Non-pigmented ciliary epithelial cell (primary cell): ENCODE measurements at regions not wholly inside any gene's neighbourhood (a gene's known extent, or its start where the extent isn't known, plus 50 kb on each side); places are given as distances from the start of the nearest gene placed in this dataset.

Experiments used
- DNase-seq: peaks from one replicate; pipeline ENCODE4 v3.0.0-alpha.2; 2010; ENCODE audit warnings: low read depth

DNA sequence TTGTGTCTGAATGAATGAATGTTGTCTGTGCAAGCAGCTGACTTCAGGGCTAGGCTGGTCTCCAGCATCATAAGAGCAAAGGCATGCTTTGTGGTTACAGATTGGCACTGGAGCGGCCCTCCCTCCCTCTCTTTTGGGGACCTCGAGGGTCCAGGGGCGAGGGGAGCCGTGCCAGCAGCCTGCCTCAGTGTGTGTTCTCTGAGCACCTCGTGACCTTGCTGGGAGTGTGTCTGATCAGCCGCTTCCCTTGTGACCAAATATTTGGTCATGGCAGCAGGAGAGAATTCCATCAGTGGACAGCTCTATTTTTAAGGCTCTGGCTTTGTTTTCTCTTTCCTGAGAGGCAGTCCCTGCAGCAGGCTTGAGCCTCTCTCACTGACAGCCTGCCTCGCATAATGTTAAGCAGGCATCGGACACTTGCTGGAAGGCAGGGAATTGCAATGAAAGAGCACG, 329.7 kb downstream of the UQCRFS1 start:
- DNase-seq: no peak

DNA sequence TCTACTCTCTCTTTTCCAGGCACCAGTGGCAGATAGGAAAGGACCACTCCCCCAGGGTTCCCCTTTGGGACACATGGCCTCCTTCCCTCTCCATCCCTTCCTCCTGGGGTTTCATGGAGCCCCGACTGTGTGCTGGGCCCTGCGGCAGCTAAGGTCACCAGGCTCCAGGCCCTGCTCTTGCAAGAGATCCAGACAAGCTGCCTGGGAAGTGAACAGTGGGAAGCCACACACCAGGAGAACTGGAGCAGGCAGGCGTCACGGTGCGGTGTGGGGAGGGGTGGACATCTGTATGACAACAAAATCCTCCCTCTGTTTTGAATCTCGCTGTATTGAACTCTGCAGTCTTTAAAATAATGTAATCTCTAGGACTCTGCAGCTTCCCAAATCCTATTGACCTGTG, 330.1 kb downstream of the UQCRFS1 start:
- DNase-seq: no peak

GRCh38 chr19:28881616-28882015, 331.3 kb downstream of the UQCRFS1 start:
- DNase-seq: no peak

- no peak for DNase-seq
Measured at GRCh38 chr19:28880735-28881401, 332.1 kb downstream of the UQCRFS1 start.

DNA sequence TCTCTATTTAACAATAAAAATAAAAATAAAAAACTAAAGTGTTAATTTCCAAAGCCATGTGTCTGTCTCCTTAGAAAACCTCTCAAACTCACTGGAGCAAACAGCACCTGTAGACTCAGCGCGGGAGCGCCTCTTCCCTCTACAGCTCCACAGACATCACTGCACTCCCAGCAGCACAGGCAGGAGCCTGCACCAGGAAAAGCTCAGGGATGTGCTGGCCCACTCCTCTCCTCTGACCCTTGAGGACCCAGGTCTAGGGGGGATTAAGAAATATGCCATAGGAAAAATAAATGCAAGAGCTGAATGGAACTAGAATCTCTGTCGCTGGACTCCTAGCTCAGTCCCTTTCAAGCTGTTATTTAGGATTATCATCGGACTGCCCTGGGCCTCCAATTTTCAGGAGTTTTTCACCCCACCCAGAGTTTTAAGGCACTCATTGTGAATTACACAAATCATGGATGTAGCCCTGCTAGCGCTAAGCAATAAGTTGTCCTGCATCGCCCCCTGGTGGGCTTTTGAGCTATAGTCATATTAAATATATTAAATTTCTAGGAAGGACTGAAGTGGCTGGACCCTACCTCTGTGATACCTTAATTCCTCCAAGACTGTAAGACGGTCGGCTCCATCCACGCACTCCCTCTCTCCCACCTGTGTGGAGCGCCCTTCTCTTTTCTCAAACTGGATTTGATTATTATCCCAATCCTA, 333.9 kb downstream of the UQCRFS1 start:
- no peak for DNase-seq

DNA sequence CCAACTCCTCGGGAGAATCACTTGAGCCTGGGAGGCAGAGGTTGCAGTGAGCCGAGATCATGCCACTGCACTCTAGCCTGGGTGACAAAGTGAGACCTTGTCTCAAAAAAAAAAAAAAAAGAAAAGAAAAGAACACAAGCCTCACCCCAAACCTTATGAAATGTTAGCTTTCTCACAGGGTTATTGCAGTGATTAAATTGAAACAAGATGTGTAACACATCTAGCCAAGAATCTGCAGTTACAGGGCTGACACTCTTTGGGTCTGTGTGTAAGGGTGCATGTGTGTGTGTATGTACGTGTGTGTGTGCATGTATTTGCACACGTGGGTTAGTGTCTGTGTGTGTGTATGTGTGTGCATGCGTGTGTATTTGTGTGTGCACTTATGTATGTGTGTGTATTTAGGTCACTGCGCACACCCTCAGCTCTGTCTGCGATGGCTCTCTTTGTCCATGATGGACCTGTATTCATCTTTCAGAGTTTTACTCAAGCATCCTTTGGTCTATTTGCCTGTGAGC, 336.3 kb downstream of the UQCRFS1 start:
- DNase-seq: no peak

DNA sequence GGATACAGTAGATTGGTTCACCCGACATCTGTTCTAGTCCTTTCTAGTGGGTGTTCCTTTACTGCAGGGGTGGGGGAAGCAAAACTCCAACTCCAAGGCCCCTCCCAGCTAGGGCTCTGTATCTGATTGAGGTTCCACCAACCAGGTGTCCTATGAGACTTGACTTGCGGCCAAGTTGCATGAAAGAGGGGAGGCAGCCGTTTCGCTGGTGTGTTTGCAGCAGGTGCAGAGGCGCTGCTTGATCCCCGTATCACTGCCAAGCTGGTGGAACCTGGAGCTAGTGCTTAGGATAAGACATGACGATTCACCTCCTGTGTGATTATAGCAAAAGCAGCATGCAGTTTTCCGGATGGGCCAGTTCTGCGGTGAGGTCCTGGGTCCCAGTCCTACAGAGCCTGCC, 338.2 kb downstream of the UQCRFS1 start:
- no peak for DNase-seq

- DNase-seq: no peak
Measured at GRCh38 chr19:28873301-28873700, 339.6 kb downstream of the UQCRFS1 start.

- no peak for DNase-seq
Measured at GRCh38 chr19:28871099-28871725, 341.7 kb downstream of the UQCRFS1 start.

DNA sequence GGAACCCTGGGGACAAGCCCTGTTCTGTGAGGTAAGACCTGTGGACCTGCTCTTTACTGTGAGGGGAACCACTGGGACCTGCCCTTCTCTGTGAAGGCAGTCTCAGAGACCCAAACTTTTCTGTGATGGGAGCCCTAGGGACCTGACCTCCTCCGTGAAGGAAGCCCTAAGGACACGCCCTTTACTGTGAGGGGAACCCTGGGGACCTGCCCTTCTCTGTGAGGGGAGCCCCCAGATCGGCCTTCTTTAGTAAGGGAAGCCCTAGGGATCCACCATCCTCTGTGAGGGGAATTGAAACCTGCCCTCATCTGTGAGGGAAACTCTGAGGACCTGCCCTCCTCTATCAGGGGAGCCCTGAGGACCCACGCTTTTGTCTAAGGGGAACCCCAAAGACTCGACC, 343.5 kb downstream of the UQCRFS1 start:
- no peak for DNase-seq

DNA sequence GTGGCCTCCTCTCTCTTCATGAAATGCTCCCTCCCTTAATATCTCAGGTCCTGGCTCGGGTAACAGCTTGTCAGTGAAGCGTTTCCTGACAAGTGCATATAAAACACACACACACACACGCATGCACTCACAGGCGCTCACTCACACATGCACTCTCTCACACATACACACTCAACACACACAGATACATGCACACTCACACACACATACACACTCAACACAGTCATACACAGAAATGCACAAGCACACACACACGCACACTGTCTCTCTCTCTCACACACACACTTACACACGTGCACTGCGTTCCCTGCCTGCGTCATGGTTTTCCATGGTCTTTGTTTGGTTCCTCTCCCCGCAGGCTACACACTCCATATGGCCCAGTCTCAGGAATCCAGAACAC, 344.1 kb downstream of the UQCRFS1 start:
- no peak for DNase-seq

DNA sequence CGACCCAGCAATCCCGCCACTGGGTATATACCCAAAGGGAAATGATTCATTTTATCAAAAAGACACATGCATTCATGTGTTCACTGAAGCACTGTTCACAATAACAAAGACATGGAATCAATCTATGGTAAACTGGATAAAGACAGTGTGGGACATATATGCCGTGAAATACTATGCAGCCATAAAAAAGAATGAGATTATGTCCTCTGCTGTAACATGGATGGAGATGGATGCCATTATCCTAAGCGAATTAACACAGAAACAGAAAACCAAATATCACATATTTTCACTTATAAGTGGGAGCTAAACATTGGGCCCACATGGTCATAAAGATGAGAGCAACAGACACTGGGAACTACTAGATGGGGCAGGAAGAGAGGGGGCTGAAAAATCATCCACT, 345.0 kb downstream of the UQCRFS1 start:
- no peak for DNase-seq

- no peak for DNase-seq
Measured at GRCh38 chr19:28864577-28865042, 348.3 kb downstream of the UQCRFS1 start.

DNA sequence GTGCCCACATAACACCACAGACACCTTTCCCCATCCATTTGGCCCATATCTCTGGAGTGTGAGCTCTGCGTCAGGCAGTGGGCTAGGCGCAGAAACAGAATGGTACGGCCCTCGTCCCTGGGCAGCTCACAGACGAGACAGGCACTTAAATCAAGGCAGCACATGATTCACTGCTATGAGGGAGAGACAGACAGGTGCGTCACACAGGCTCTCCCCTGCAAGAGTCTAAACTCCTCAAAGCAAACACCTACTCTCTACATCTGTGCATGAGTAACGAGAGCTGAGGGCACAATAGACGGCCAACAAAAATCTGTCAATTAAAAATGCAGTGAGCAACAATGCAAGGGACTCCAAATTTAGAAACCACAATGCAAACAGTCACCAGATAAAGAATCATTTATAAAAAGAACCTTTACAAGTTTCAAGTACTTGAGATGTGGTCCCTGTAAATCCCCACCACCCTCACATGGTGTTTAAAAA, 348.9 kb downstream of the UQCRFS1 start:
- DNase-seq: no peak

DNA sequence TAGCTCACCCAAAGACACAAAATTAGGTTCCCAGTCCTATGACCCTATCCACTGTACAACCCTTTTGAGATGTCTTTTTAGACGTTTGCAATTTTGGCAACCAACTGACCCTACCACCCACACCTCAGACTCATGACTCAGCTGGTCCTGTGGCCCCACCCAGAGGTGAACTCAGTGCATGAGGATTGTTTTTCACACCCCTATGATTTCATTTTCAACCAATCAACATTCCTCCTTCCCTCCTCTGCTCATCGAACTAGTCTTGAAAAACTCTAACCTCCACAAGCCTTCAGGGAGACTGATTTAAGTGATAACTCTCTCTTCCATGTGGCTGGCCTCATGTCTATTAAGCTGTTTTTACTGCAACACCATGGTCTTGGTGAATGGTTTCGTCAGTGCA, 350.7 kb downstream of the UQCRFS1 start:
- DNase-seq: no peak

DNA sequence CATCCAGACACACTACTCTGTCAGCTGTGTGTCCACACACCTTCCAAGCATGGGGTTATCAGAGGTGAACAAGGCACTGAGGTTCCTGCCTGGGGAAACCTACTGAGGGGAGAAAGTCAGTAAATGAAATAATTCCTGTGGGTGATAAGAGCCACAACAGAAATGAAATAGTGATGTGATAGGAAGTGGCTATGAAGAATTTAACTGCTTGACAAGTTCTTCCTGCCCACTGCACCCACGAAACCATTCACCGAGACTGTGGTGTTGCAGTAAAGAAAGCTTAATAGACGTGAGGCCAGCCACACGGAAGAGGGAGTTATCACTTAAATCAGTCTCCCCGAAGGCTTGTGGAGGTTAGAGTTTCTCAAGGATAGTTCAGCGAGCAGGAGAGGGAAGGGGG, 353.1 kb downstream of the UQCRFS1 start:
- no peak for DNase-seq

GRCh38 chr19:28858933-28859332, 354.0 kb downstream of the UQCRFS1 start:
- DNase-seq: no peak

DNA sequence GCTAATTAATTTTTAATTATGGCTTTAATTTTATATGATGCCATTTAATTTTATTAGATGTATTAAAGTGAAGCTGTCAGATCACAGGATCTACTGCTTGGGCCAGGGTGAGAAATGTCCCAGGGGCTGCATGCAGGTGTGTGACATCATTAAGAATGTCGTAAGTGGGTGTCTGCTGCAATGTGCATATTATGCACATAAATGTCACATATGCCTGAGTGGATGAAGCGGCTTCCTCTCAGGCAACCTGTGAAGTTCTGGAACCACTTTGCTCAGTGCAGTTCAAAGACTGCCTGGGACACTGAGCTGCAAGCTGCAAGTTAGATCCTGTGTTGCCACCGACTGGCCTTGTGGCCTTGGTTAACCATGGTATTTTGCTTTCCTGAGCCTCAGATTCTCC, 355.0 kb downstream of the UQCRFS1 start:
- DNase-seq: no peak

GRCh38 chr19:28855216-28855615, 357.7 kb downstream of the UQCRFS1 start:
- no peak for DNase-seq

DNA sequence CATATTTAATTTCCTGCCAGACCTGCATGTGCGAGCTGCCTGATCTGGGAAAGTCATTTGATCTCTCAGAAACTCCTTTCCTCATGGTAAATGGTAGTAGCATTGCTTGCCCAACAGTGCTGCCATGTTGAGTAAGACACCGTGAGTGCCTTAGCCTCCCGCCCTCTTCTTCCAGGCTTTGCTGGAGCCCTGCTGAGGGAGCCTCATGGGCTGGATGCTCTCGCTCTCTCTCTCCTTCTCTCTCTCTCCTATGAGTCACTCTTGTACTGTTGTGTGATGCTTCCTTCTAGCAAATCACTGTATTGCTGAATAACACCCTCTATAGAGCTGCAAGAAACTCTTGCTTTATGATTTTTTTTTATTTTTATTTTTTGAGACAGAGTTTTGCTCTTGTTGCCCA, 365.5 kb downstream of the UQCRFS1 start:
- no peak for DNase-seq

DNA sequence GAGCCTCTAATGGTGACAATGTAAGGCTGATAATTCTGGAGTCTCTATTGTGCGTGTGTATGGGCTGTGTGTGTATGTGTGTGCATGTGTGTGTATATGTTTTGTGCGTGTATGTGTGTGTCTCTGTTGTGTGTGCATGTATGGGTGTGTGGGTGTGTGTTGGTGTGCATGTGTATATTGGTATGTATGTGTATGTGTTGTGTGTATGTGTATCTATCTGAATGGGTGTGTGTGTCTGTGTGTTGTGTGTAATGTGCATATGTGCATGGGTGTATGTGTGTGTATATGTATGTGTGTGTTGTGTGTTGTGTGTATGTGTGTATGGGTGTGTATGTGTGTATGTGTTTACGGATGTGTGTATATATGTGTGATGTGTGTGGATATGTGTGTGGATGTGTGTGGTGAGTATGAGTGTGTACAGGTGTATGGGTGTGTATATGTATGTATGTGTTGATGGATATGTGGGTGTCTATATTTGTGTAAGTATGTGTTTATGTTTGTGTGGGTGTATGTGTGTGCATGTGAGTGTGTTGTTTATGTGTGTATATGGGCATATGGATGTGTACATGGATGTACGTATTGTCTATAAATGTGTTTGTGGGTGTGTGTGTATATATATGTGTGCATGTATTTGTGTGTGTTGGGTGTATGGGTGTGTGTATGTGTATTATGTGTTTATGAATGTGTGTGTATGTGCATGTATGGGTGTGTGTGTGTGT, 366.7 kb downstream of the UQCRFS1 start:
- no peak for DNase-seq

GRCh38 chr19:28843761-28844492, 369.0 kb downstream of the UQCRFS1 start:
- no peak for DNase-seq
